ENCODE measurements at regions not wholly inside any gene's neighbourhood (a gene's known extent, or its start where the extent isn't known, plus 50 kb on each side); places are given as distances from the start of the nearest gene placed in this dataset.
"Not testable (repeated sequence)": the region's sequence is repeated elsewhere in the genome, so short reads cannot be mapped to it uniquely, and the experiment has no call there.

GRCh38 chr1:206359377-206359776, 110.9 kb upstream of the IKBKE start:
- not testable (repeated sequence) for H3K4me3 ChIP-seq; H3K27me3 ChIP-seq; DNase-seq (ENCODE audit: low spot score in 2 of 2); H3K4me1 ChIP-seq; H3K36me3 ChIP-seq; H3K27ac ChIP-seq; H3K9me3 ChIP-seq

- H3K36me3 ChIP-seq; H3K27me3 ChIP-seq; DNase-seq (ENCODE audit: low spot score in 2 of 2); H3K27ac ChIP-seq; H3K4me1 ChIP-seq; H3K4me3 ChIP-seq; H3K9me3 ChIP-seq: not testable (repeated sequence)
- WGBS: no CpG with 5 or more reads among the region's 3 CpGs
Measured at GRCh38 chr1:206361978-206362543, 108.2 kb upstream of the IKBKE start.

DNA sequence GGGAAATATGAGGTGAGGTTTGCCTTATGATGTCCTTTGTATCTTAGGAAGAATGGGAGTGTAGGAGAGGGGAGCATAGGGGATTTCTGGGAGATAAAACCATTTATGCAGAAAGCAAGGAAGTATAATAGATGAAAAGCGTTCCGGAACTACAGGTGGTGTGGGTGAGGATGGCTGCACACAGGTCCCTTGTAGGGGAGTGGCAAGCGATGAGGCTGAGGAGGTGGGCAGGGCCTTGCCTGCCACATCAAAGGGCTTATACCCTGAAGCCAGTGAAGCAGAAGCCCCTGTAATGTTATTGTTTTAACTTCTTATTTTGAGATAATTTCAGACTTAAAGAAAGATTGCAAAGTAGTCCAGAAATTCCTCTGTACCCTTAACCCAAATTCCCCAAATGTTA, 107.3 kb upstream of the IKBKE start:
- not testable (repeated sequence) for DNase-seq (ENCODE audit: low spot score in 2 of 2)
- 74% methylated on average over 3 of the region's 3 CpGs for WGBS

GRCh38 chr1:206365271-206365670, 105.0 kb upstream of the IKBKE start:
- H3K27me3 ChIP-seq; H3K27ac ChIP-seq; H3K9me3 ChIP-seq; H3K4me3 ChIP-seq; H3K36me3 ChIP-seq; DNase-seq (ENCODE audit: low spot score in 2 of 2); H3K4me1 ChIP-seq: not testable (repeated sequence)
- WGBS: no CpG with 5 or more reads among the region's 6 CpGs

More for the DNA sequence above, 107.3 kb upstream of the IKBKE start:
- not testable (repeated sequence) for H3K4me3 ChIP-seq, H3K27me3 ChIP-seq, H3K36me3 ChIP-seq, H3K27ac ChIP-seq, H3K4me1 ChIP-seq, H3K9me3 ChIP-seq

- not testable (repeated sequence) for H3K36me3 ChIP-seq; H3K9me3 ChIP-seq; H3K4me1 ChIP-seq; DNase-seq (ENCODE audit: low spot score in 2 of 2); H3K27me3 ChIP-seq; H3K4me3 ChIP-seq; H3K27ac ChIP-seq
- 78% methylated on average over 4 of the region's 5 CpGs for WGBS
Measured at GRCh38 chr1:206366131-206366530, 104.1 kb upstream of the IKBKE start.

- H3K9me3 ChIP-seq; H3K4me3 ChIP-seq; H3K4me1 ChIP-seq; H3K27ac ChIP-seq; H3K36me3 ChIP-seq; DNase-seq (ENCODE audit: low spot score in 2 of 2); H3K27me3 ChIP-seq: not testable (repeated sequence)
- WGBS: no CpG with 5 or more reads among the region's 1 CpG
Measured at GRCh38 chr1:206366772-206367171, 103.5 kb upstream of the IKBKE start.

DNA sequence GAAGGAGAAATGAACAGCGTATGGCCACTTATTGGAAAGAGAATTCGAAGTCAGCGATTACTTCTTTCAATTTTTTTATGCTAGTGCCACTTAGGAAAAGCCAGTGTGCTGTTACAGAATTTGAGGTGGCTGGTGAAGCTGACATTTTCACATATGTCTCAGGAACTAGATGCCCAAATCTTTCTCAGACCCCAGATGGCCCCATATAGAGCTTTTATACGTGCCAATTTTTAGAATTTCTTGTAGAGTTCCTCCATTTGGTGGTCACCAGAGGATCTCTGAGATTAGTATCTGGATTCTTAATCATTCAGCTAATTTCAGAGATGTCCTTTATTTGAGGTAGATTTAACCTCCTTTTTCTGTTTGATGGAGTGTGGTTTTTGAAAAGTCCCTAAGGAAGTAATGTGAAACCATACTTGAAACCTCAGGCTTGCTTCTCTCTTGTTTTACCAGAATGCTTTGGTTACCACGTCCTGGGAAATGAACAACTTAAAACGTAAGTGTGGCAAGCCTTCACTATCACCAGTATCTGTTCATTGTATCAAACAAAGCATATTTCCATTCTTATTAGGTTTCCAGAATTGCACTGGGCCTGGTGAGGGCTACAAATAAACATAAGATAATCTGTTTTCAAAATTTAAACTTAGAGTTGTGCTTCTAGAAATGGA, 102.2 kb upstream of the IKBKE start:
- not testable (repeated sequence) for H3K4me3 ChIP-seq; H3K36me3 ChIP-seq; H3K4me1 ChIP-seq; DNase-seq (ENCODE audit: low spot score in 2 of 2); H3K27me3 ChIP-seq; H3K27ac ChIP-seq; H3K9me3 ChIP-seq
- no CpG with 5 or more reads among the region's 6 CpGs for WGBS

- DNase-seq (ENCODE audit: low spot score in 2 of 2); H3K4me3 ChIP-seq; H3K4me1 ChIP-seq; H3K36me3 ChIP-seq; H3K9me3 ChIP-seq; H3K27me3 ChIP-seq; H3K27ac ChIP-seq: not testable (repeated sequence)
- no CpG with 5 or more reads among the region's 5 CpGs for WGBS
Measured at GRCh38 chr1:206374725-206375124, 95.6 kb upstream of the IKBKE start.

DNA sequence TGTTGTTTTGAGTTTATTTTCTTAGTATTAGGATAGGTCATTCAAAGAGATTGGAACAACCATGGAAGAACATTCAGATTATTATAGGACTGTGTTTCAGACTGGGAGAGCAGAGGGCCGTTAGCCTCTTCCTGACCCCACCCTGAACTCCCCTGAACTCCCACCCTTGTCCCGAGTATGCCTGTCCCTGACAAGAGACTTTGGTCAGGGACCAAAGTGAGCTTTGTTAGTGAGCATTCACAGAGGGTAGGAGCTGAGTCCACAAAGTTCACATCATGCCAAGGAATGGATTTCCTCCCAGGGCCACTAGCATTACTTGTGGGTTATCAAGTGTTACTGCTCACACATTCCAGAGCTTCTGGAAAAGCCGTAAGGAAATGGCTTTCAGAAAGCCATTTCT, 94.7 kb upstream of the IKBKE start:
- not testable (repeated sequence) for H3K36me3 ChIP-seq; DNase-seq (ENCODE audit: low spot score in 2 of 2); H3K27me3 ChIP-seq; H3K27ac ChIP-seq; H3K4me3 ChIP-seq; H3K4me1 ChIP-seq; H3K9me3 ChIP-seq
- WGBS: 70% methylated on average over 2 of the region's 3 CpGs

DNA sequence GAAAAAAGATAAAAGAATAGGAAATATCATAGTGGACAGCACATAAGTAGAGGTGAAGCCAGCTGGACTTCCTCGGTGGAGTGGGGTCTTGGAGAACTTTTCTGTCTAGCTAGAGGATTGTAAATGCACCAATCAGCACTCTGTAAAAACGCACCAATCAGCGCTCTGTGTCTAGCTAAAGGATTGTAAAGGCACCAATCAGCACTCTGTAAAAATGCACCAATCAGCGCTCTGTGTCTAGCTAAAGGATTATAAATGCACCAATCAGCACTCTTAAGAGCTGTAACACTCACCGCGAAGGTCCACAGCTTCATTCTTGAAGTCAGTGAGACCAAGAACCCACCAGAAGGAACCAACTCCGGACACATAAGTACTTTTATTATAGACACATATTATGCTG, 91.8 kb upstream of the IKBKE start:
- not testable (repeated sequence) for H3K9me3 ChIP-seq; H3K27ac ChIP-seq; DNase-seq (ENCODE audit: low spot score in 2 of 2); H3K27me3 ChIP-seq; H3K4me3 ChIP-seq; H3K36me3 ChIP-seq; H3K4me1 ChIP-seq
- 95% methylated on average over 7 of the region's 7 CpGs for WGBS

GRCh38 chr1:206379245-206379644, 91.0 kb upstream of the IKBKE start:
- not testable (repeated sequence) for H3K9me3 ChIP-seq; H3K27ac ChIP-seq; H3K4me3 ChIP-seq; H3K4me1 ChIP-seq; DNase-seq (ENCODE audit: low spot score in 2 of 2); H3K27me3 ChIP-seq; H3K36me3 ChIP-seq
- no CpG with 5 or more reads among the region's 1 CpG for WGBS

- H3K36me3 ChIP-seq: not testable (repeated sequence)
Measured at GRCh38 chr1:206380163-206380790, 90.0 kb upstream of the IKBKE start.

GRCh38 chr1:206380791-206381610, 89.3 kb upstream of the IKBKE start:
- H3K36me3 ChIP-seq; H3K4me1 ChIP-seq; H3K4me3 ChIP-seq; H3K27ac ChIP-seq; H3K27me3 ChIP-seq; H3K9me3 ChIP-seq; DNase-seq (ENCODE audit: low spot score in 2 of 2): not testable (repeated sequence)
- 60% methylated on average over 1 of the region's 7 CpGs for whole genome bisulfite sequencing

More at GRCh38 chr1:206380163-206380790, 90.0 kb upstream of the IKBKE start:
- H3K4me1 ChIP-seq; H3K27ac ChIP-seq; DNase-seq (ENCODE audit: low spot score in 2 of 2); H3K4me3 ChIP-seq; H3K9me3 ChIP-seq; H3K27me3 ChIP-seq: not testable (repeated sequence)
- 43% methylated on average over 1 of the region's 4 CpGs for WGBS
